NCI-H226 (cell line): ENCODE measurements at regions not wholly inside any gene's neighbourhood (a gene's known extent, or its start where the extent isn't known, plus 50 kb on each side); places are given as distances from the start of the nearest gene placed in this dataset.
"Not testable (repeated sequence)": the region's sequence is repeated elsewhere in the genome, so short reads cannot be mapped to it uniquely, and the experiment has no call there.

Source experiments
- DNase-seq: peaks from one replicate; pipeline ENCODE4 v3.0.0-alpha.2; 2015

- no peak for DNase-seq
Measured at GRCh38 chr1:178572604-178573003, 59.7 kb downstream of the TEX35 start.

- DNase-seq, result no peak
Measured at GRCh38 chr1:178573330-178573729, 60.4 kb downstream of the TEX35 start.

GRCh38 chr1:178574345-178574744 lies 61.4 kb downstream of the TEX35 start:
- DNase-seq, result no peak

- DNase-seq, result no peak
Measured at GRCh38 chr1:178575611-178576361, 62.9 kb downstream of the TEX35 start.

GRCh38 chr1:178576841-178577240 lies 63.9 kb downstream of the TEX35 start:
- DNase-seq, result no peak

- DNase-seq, result no peak
Measured at GRCh38 chr1:178577882-178578281, 65.0 kb downstream of the TEX35 start.

- DNase-seq, result no peak
Measured at GRCh38 chr1:178578541-178578940, 65.6 kb downstream of the TEX35 start.

GRCh38 chr1:178579095-178579494 lies 66.2 kb downstream of the TEX35 start:
- DNase-seq, result no peak

GRCh38 chr1:178579562-178579961 lies 66.7 kb downstream of the TEX35 start:
- DNase-seq, result no peak

GRCh38 chr1:178580096-178580495 lies 67.2 kb downstream of the TEX35 start:
- no peak for DNase-seq

GRCh38 chr1:178580876-178581275 lies 68.0 kb downstream of the TEX35 start:
- DNase-seq, result no peak

GRCh38 chr1:178581351-178582303 lies 68.7 kb downstream of the TEX35 start:
- no peak for DNase-seq

GRCh38 chr1:178587096-178587495 lies 74.2 kb downstream of the TEX35 start:
- no peak for DNase-seq

- no peak for DNase-seq
Measured at GRCh38 chr1:178587975-178588374, 75.1 kb downstream of the TEX35 start.

- not testable (repeated sequence) for DNase-seq
Measured at GRCh38 chr1:178589042-178589441, 76.1 kb downstream of the TEX35 start.

- not testable (repeated sequence) for DNase-seq
Measured at GRCh38 chr1:178591811-178592210, 78.9 kb downstream of the TEX35 start.

- DNase-seq, result no peak
Measured at GRCh38 chr1:178593515-178593914, 80.6 kb downstream of the TEX35 start.

- DNase-seq, result no peak
Measured at GRCh38 chr1:178594133-178594532, 81.2 kb downstream of the TEX35 start.

- DNase-seq, result no peak
Measured at GRCh38 chr1:178595491-178595890, 82.6 kb downstream of the TEX35 start.

- DNase-seq, result no peak
Measured at GRCh38 chr1:178599087-178599486, 86.2 kb downstream of the TEX35 start.

GRCh38 chr1:178599745-178600144 lies 86.8 kb downstream of the TEX35 start:
- no peak for DNase-seq

- no peak for DNase-seq
Measured at GRCh38 chr1:178603926-178604325, 91.0 kb downstream of the TEX35 start.

- DNase-seq, result no peak
Measured at GRCh38 chr1:178606839-178607238, 93.9 kb downstream of the TEX35 start.
